Mesendoderm (in vitro differentiated cells): ENCODE measurements at regions not wholly inside any gene's neighbourhood (a gene's known extent, or its start where the extent isn't known, plus 50 kb on each side); places are given as distances from the start of the nearest gene placed in this dataset.
"Not testable (repeated sequence)": the region's sequence is repeated elsewhere in the genome, so short reads cannot be mapped to it uniquely, and the experiment has no call there.

ENCODE experiments used
- DNase-seq: peaks from one replicate; pipeline ENCODE4 v3.0.0; 2013
- H2AK5ac ChIP-seq: 2 replicates; pipeline ENCODE4 v1.6.1; 2013; ENCODE audit warnings: low read length, inconsistent platforms
- H2BK120ac ChIP-seq: 2 replicates; pipeline ENCODE4 v1.6.1; 2013; ENCODE audit warnings: low read depth, mild to moderate bottlenecking, low read length, moderate library complexity, mixed read lengths
- H2BK15ac ChIP-seq: replicated peaks from 2 replicates; pipeline ENCODE4 v1.6.1; 2013; ENCODE audit warnings: low read depth, mild to moderate bottlenecking, moderate library complexity
- H2BK5ac ChIP-seq: 2 replicates; pipeline ENCODE4 v1.6.1; 2013; ENCODE audit warnings: low read length, inconsistent platforms
- H3K18ac ChIP-seq: 2 replicates; pipeline ENCODE4 v1.6.1; 2013; ENCODE audit warnings: mild to moderate bottlenecking, low read length, mixed read lengths
- H3K23ac ChIP-seq: one replicate; pipeline ENCODE4 v1.6.1; 2013; ENCODE audit warnings: low read length
- H3K27ac ChIP-seq: 2 replicates; pipeline ENCODE4 v1.5.1; 2013; ENCODE audit warnings: low read depth, mild to moderate bottlenecking, inconsistent platforms, low read length, moderate library complexity
- H3K27me3 ChIP-seq: 2 replicates; pipeline ENCODE4 v1.6.1; 2013; ENCODE audit warnings: low read length, control low read depth, mild to moderate bottlenecking, inconsistent platforms; ENCODE audit not compliant: insufficient read depth, poor library complexity
- H3K36me3 ChIP-seq: 2 replicates; pipeline ENCODE4 v1.6.1; 2013; ENCODE audit warnings: low read length, inconsistent platforms; ENCODE audit not compliant: control insufficient read depth, insufficient read depth
- H3K4ac ChIP-seq: one replicate; pipeline ENCODE4 v1.6.1; 2013; ENCODE audit warnings: low read depth, mild to moderate bottlenecking, low read length, moderate library complexity
- H3K4me1 ChIP-seq: 2 replicates; pipeline ENCODE4 v1.6.1; 2013; ENCODE audit warnings: low read depth, low read length, inconsistent platforms; ENCODE audit not compliant: control insufficient read depth
- H3K4me2 ChIP-seq: 2 replicates; pipeline ENCODE4 v1.6.1; 2013; ENCODE audit warnings: low read length
- H3K4me3 ChIP-seq: 2 replicates; pipeline ENCODE4 v1.5.1; 2013; ENCODE audit warnings: mild to moderate bottlenecking, low read length
- H3K56ac ChIP-seq: one replicate; pipeline ENCODE4 v1.6.1; 2013; ENCODE audit warnings: low read length
- H3K79me1 ChIP-seq: 2 replicates; pipeline ENCODE4 v1.6.1; 2013; ENCODE audit warnings: low read length, inconsistent platforms
- H3K79me2 ChIP-seq: 2 replicates; pipeline ENCODE4 v1.6.1; 2013; ENCODE audit warnings: mild to moderate bottlenecking, low read length; ENCODE audit not compliant: control insufficient read depth, insufficient read depth
- H3K9ac ChIP-seq: 2 replicates; pipeline ENCODE4 v1.6.1; 2013; ENCODE audit warnings: low read length, inconsistent platforms
- H4K5ac ChIP-seq: one replicate; pipeline ENCODE4 v1.6.1; 2013; ENCODE audit warnings: low read length
- H4K8ac ChIP-seq: one replicate; pipeline ENCODE4 v1.6.1; 2013; ENCODE audit warnings: low read depth, mild to moderate bottlenecking, control low read depth, low read length, moderate library complexity
- WGBS: extraction: QIAGEN DNeasy Blood & Tissue Kit; methylation state at CpG from one replicate; pipeline ENCODE4 v1.1.7; 2013; ENCODE audit warnings: low lambda C conversion rate, missing lambda C conversion rate; ENCODE audit not compliant: insufficient coverage; ENCODE audit errors: extremely low coverage; 5-methylcytosine and 5-hydroxymethylcytosine counted together

GRCh38 chr4:117162976-117163375 lies 77.6 kb upstream of the TRAM1L1 start:
- H3K56ac ChIP-seq: no peak overlapping the region
- H3K4me3 ChIP-seq: no peak overlapping the region
- no peak overlapping the region for H4K8ac ChIP-seq
- no peaks in the 10 kb centered on the region for H3K36me3 ChIP-seq
- H3K4ac ChIP-seq: no peak overlapping the region
- no peaks in the 10 kb centered on the region for H3K79me1 ChIP-seq
- no peak for DNase-seq
- no peak overlapping the region for H2BK5ac ChIP-seq
- no peak overlapping the region for H3K27ac ChIP-seq
- no peak overlapping the region for H2AK5ac ChIP-seq
- H3K23ac ChIP-seq: no peak overlapping the region
- no peak overlapping the region for H3K4me2 ChIP-seq
- H4K5ac ChIP-seq: no peak overlapping the region
- no peaks in the 10 kb centered on the region for H3K79me2 ChIP-seq
- WGBS: no CpG with 5 or more reads among the region's 3 CpGs
- H3K27me3 ChIP-seq: no peaks in the 10 kb centered on the region
- no peaks in the 10 kb centered on the region for H3K4me1 ChIP-seq
- H3K18ac ChIP-seq: no peak overlapping the region
- H2BK15ac ChIP-seq: no peak overlapping the region
- H2BK120ac ChIP-seq: no peak overlapping the region
- no peak overlapping the region for H3K9ac ChIP-seq

GRCh38 chr4:117164338-117164737 lies 79.0 kb upstream of the TRAM1L1 start:
- Histone ChIP-seq H3K79me2 (no peaks in the 10 kb centered on the region), H3K27me3 (no peaks in the 10 kb centered on the region), H2BK5ac (no peak overlapping the region), H3K18ac (no peak overlapping the region), H3K4ac (no peak overlapping the region), H3K36me3 (no peaks in the 10 kb centered on the region), H3K79me1 (no peaks in the 10 kb centered on the region), H3K23ac (no peak overlapping the region), H3K56ac (no peak overlapping the region), H3K9ac (no peak overlapping the region), H4K8ac (no peak overlapping the region), H3K4me2 (no peak overlapping the region), H3K27ac (no peak overlapping the region), H2AK5ac (no peak overlapping the region), H4K5ac (no peak overlapping the region), H2BK15ac (no peak overlapping the region), H3K4me3 (no peak overlapping the region), H2BK120ac (no peak overlapping the region), H3K4me1 (no peaks in the 10 kb centered on the region)
- DNase-seq: peak; percentile 25
- WGBS: no CpG with 5 or more reads among the region's 1 CpG

GRCh38 chr4:117175369-117175768 lies 90.0 kb upstream of the TRAM1L1 start:
- H4K5ac ChIP-seq, H3K27ac ChIP-seq, H3K23ac ChIP-seq, H3K4ac ChIP-seq, H4K8ac ChIP-seq, H3K36me3 ChIP-seq, H3K18ac ChIP-seq, H3K9ac ChIP-seq, H3K27me3 ChIP-seq, H3K56ac ChIP-seq, H2BK15ac ChIP-seq, H2AK5ac ChIP-seq, DNase-seq, H2BK120ac ChIP-seq, H3K4me1 ChIP-seq, H3K79me1 ChIP-seq, H2BK5ac ChIP-seq, H3K4me2 ChIP-seq, H3K79me2 ChIP-seq, H3K4me3 ChIP-seq: not testable (repeated sequence)
- no CpG with 5 or more reads among the region's 2 CpGs for WGBS

- Histone ChIP-seq H3K18ac (no peak overlapping the region), H4K8ac (no peak overlapping the region), H2BK120ac (no peak overlapping the region), H3K4ac (no peak overlapping the region), H3K4me1 (no peaks in the 10 kb centered on the region), H4K5ac (no peak overlapping the region), H3K79me2 (no peaks in the 10 kb centered on the region), H3K79me1 (no peaks in the 10 kb centered on the region), H3K27ac (no peak overlapping the region), H2BK15ac (no peak overlapping the region), H3K4me3 (no peak overlapping the region), H3K4me2 (no peak overlapping the region), H3K27me3 (no peaks in the 10 kb centered on the region), H2BK5ac (no peak overlapping the region), H3K36me3 (no peaks in the 10 kb centered on the region), H2AK5ac (no peak overlapping the region), H3K9ac (no peak overlapping the region), H3K23ac (no peak overlapping the region), H3K56ac (no peak overlapping the region)
- no CpG with 5 or more reads among the region's 1 CpG for WGBS
- no peak for DNase-seq
Measured at GRCh38 chr4:117203231-117203630, 117.9 kb upstream of the TRAM1L1 start.

GRCh38 chr4:117210551-117210950 lies 125.2 kb upstream of the TRAM1L1 start:
- no peak overlapping the region for H3K23ac ChIP-seq
- no peaks in the 10 kb centered on the region for H3K79me1 ChIP-seq
- no peak overlapping the region for H3K9ac ChIP-seq
- no peak overlapping the region for H4K8ac ChIP-seq
- DNase-seq: no peak
- no peak overlapping the region for H3K56ac ChIP-seq
- H3K4ac ChIP-seq: no peak overlapping the region
- no peak overlapping the region for H3K18ac ChIP-seq
- WGBS: no CpG with 5 or more reads among the region's 1 CpG
- H3K4me2 ChIP-seq: no peak overlapping the region
- no peak overlapping the region for H4K5ac ChIP-seq
- H3K79me2 ChIP-seq: no peaks in the 10 kb centered on the region
- H3K27ac ChIP-seq: no peak overlapping the region
- no peak overlapping the region for H2BK120ac ChIP-seq
- H2BK5ac ChIP-seq: no peak overlapping the region
- no peaks in the 10 kb centered on the region for H3K4me1 ChIP-seq
- no peak overlapping the region for H3K4me3 ChIP-seq
- H2AK5ac ChIP-seq: no peak overlapping the region
- no peak overlapping the region for H2BK15ac ChIP-seq
- no peaks in the 10 kb centered on the region for H3K36me3 ChIP-seq
- no peaks in the 10 kb centered on the region for H3K27me3 ChIP-seq

GRCh38 chr4:117224256-117224655 lies 138.9 kb upstream of the TRAM1L1 start:
- H3K79me2 ChIP-seq: no peaks in the 10 kb centered on the region
- H3K56ac ChIP-seq: no peak overlapping the region
- no peaks in the 10 kb centered on the region for H3K27me3 ChIP-seq
- H3K79me1 ChIP-seq: no peaks in the 10 kb centered on the region
- H3K4ac ChIP-seq: no peak overlapping the region
- H3K4me2 ChIP-seq: no peak overlapping the region
- no peaks in the 10 kb centered on the region for H3K4me1 ChIP-seq
- no peak overlapping the region for H3K23ac ChIP-seq
- H4K8ac ChIP-seq: no peak overlapping the region
- H2BK15ac ChIP-seq: no peak overlapping the region
- no peak overlapping the region for H3K27ac ChIP-seq
- H3K9ac ChIP-seq: no peak overlapping the region
- no peak overlapping the region for H3K4me3 ChIP-seq
- no peak overlapping the region for H4K5ac ChIP-seq
- no peak overlapping the region for H3K18ac ChIP-seq
- H2BK120ac ChIP-seq: no peak overlapping the region
- no peaks in the 10 kb centered on the region for H3K36me3 ChIP-seq
- H2AK5ac ChIP-seq: no peak overlapping the region
- no CpG with 5 or more reads among the region's 5 CpGs for WGBS
- no peak overlapping the region for H2BK5ac ChIP-seq
- no peak for DNase-seq
